Peyer's patch (tissue), 4 donors: ENCODE measurements at regions not wholly inside any gene's neighbourhood (a gene's known extent, or its start where the extent isn't known, plus 50 kb on each side); places are given as distances from the start of the nearest gene placed in this dataset.
A peak's percentile ranks its signal among the peaks of the same experiment; 100 is the strongest.

ENCODE experiments used
- DNase-seq, 3 donors: peaks; one replicate each; pipeline ENCODE4 v3.0.0-alpha.2; 2017 to 2019
- H3K27ac ChIP-seq, 4 donors: fragments of 200-600 bp; sonication (generic); one replicate each; pipeline ENCODE4 v1.5.1; 2016 to 2019
- H3K27me3 ChIP-seq, 2 donors: fragments of 200-600 bp; sonication (generic); one replicate each; pipeline ENCODE4 v1.5.1; 2019
- H3K36me3 ChIP-seq, 3 donors: fragments of 200-600 bp; sonication (generic); one replicate each; pipeline ENCODE4 v1.5.1; 2016 to 2019
- H3K4me1 ChIP-seq, 4 donors: fragments of 200-600 bp; sonication (generic); one replicate each; pipeline ENCODE4 v1.5.1; 2016 to 2019
- H3K4me3 ChIP-seq, 4 donors: fragments of 200-600 bp; sonication (generic); 1 replicate in 3 of 4; 2 replicates in 1 of 4; pipeline ENCODE4 v1.5.1; 2016 to 2019; ENCODE audit warnings: mild to moderate bottlenecking in 1 of 4
- H3K9me3 ChIP-seq, 4 donors: fragments of 200-600 bp; sonication (generic); one replicate each; pipeline ENCODE4 v1.5.1; 2016 to 2019; ENCODE audit warnings: mild to moderate bottlenecking in 1 of 4
- POLR2A ChIP-seq, 2 donors: fragments of 450-650 bp; IDR thresholded peaks; one replicate each; pipeline ENCODE4 v1.5.1; 2017; ENCODE audit warnings: antibody characterized with exemption in 2 of 2, mild to moderate bottlenecking in 2 of 2, moderate library complexity in 2 of 2
- TF ChIP-seq, protein P1 (sequence below), 6 experiments: fragments of 450-650 bp in 4 of 6; fragments of 200-600 bp in 2 of 6; sonication (generic) in 1 of 6; IDR thresholded peaks; one replicate each; pipeline ENCODE4 v1.5.1; 2017 to 2019; ENCODE audit warnings: antibody characterized with exemption in 6 of 6, mild to moderate bottlenecking in 3 of 6, moderate library complexity in 1 of 6

DNA sequence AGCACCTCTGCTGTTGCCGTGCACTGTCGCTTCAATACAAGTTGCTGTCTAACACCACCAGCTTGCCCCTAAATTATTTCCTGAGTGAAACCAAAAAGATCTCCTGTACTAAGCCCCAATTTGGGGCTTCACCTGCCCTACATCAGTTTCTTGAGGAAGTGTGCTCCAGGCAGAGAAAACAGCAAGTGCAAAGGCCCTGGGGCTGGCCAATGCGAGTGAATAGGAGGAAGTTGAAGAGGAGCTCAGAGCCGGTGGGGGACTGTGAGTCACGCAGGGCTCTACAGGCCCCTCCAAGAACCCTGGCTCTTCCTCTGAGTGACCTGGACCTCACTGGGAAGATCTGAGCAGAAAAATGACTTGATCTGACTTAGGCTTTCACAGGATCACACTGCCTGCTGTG, 117.2 kb downstream of the IPO8 start:
- Histone ChIP-seq H3K27ac (no peak overlapping the region), H3K9me3 (no peaks in the 10 kb centered on the region), H3K4me3 (no peak overlapping the region), H3K4me1 (no peaks in the 10 kb centered on the region), H3K36me3 (no peaks in the 10 kb centered on the region), H3K27me3 (no peaks in the 10 kb centered on the region)
- no peak for TF ChIP-seq POLR2A (IDR thresholded peaks at IDR 0.05)
- TF ChIP-seq, protein P1, sequence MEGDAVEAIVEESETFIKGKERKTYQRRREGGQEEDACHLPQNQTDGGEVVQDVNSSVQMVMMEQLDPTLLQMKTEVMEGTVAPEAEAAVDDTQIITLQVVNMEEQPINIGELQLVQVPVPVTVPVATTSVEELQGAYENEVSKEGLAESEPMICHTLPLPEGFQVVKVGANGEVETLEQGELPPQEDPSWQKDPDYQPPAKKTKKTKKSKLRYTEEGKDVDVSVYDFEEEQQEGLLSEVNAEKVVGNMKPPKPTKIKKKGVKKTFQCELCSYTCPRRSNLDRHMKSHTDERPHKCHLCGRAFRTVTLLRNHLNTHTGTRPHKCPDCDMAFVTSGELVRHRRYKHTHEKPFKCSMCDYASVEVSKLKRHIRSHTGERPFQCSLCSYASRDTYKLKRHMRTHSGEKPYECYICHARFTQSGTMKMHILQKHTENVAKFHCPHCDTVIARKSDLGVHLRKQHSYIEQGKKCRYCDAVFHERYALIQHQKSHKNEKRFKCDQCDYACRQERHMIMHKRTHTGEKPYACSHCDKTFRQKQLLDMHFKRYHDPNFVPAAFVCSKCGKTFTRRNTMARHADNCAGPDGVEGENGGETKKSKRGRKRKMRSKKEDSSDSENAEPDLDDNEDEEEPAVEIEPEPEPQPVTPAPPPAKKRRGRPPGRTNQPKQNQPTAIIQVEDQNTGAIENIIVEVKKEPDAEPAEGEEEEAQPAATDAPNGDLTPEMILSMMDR (IDR thresholded peaks at IDR 0.05), result no peak
- no peak for DNase-seq

DNA sequence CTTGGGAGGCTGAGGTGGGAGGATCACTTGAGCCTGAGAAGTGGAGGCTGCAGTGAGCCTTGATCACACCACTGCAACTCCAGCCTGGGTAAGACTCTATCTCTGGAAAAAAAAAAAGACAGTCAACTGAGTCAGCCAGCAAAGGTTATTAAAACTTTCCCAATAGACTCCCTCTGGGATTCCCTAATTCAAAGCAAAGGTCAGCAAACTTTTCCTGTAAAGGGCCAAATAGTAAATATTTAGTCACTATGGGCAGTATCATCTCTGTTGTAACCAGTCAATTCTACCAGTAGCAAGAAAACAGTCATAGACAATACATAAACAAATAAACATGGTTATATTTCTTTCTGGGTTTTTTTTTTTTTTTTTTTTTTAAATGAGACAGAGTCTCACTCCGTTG, 122.5 kb downstream of the IPO8 start:
- no peak for DNase-seq

DNA sequence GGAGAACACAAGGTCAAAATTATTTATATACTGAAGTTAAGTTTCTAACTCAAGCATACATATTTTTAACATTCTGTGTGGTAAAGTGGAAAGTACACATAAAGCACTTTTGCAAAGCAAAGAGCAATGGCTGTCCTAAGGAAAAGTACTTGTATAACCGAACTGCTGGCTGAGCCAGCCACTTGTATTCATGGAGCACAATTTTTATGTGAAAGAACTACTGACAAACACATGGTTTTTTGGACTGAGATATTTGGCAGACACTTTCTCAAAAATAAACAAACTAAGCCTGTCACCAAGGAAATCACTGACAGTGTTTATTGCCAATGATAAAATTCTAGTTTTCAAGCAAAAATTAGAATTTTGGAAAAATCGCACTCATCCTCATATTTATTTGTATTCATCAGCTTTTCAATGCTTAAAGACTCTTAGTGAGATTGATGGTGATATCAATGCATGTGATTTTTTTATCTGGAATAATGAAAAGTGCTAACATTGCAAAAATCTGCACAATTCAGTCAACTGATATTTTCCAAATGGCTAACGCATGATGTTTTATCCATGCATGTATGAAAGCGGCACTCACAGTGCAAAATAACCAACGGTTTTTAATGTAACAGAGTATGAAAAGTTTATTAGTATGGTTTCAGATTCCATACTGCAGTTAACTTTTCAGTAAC, 125.3 kb downstream of the IPO8 start:
- Histone ChIP-seq H3K4me1 (no peaks in the 10 kb centered on the region), H3K36me3 (no peaks in the 10 kb centered on the region), H3K27ac (no peak overlapping the region), H3K4me3 (no peak overlapping the region), H3K27me3 (no peaks in the 10 kb centered on the region), H3K9me3 (no peaks in the 10 kb centered on the region)
- peak in 1 of 3 donors; percentile 16 for DNase-seq
- TF ChIP-seq, protein P1 (IDR thresholded peaks at IDR 0.05), result no peak
- no peak for TF ChIP-seq POLR2A (IDR thresholded peaks at IDR 0.05)

More for the DNA sequence above, 122.5 kb downstream of the IPO8 start:
- Histone ChIP-seq H3K27ac (no peak overlapping the region), H3K4me1 (no peaks in the 10 kb centered on the region), H3K36me3 (no peaks in the 10 kb centered on the region), H3K9me3 (no peaks in the 10 kb centered on the region), H3K4me3 (no peak overlapping the region), H3K27me3 (no peaks in the 10 kb centered on the region)
- TF ChIP-seq POLR2A (IDR thresholded peaks at IDR 0.05), result no peak

DNA sequence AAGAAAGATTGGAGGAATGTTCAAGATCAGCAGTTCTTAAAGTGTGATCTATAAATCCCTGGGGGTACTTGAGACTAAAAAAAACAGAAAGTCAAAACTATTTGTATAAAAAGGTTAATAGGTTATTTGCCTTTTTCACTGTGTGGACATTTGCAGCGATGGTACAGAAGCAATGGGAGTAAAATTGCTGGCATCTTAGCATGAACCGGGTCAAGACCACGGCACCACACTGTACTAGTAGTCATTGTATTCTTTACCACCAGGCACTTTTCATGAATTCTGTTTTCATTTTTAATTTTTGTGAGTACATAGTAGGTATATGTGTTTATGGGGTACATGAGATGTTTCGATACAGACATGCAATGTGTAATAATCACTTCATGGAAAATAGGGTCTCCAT, 126.2 kb downstream of the IPO8 start:
- TF ChIP-seq, protein P1 (IDR thresholded peaks at IDR 0.05), result no peak
- TF ChIP-seq POLR2A (IDR thresholded peaks at IDR 0.05), result no peak
- H3K27me3 ChIP-seq, result no peaks in the 10 kb centered on the region
- H3K36me3 ChIP-seq, result no peaks in the 10 kb centered on the region
- DNase-seq, result no peak
- no peak overlapping the region for H3K27ac ChIP-seq
- no peaks in the 10 kb centered on the region for H3K4me1 ChIP-seq
- no peaks in the 10 kb centered on the region for H3K9me3 ChIP-seq
- no peak overlapping the region for H3K4me3 ChIP-seq

DNA sequence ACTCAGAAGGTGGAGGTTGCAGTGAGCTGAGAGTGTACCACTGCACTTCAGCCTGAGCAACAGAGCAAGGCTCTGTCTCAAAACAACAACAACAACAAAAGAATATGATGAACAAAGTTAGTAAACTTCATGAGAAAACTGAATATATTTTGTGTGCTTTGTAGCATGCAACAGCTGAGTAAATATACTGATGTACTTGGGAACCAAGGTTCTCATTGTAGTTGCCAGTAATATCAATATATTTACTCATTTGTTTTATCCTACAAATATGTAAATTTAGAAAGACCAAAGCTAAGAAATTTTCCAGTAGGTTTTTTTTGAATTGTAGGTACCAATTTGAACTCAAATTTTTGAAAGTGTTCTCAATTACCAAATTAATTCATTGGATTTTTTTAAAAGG, 127.2 kb downstream of the IPO8 start:
- H3K36me3 ChIP-seq, result no peaks in the 10 kb centered on the region
- DNase-seq, result no peak
- H3K27ac ChIP-seq, result no peak overlapping the region
- no peak overlapping the region for H3K4me3 ChIP-seq
- TF ChIP-seq POLR2A (IDR thresholded peaks at IDR 0.05), result no peak
- TF ChIP-seq, protein P1 (IDR thresholded peaks at IDR 0.05), result no peak
- no peaks in the 10 kb centered on the region for H3K9me3 ChIP-seq
- no peaks in the 10 kb centered on the region for H3K27me3 ChIP-seq
- H3K4me1 ChIP-seq, result no peaks in the 10 kb centered on the region

DNA sequence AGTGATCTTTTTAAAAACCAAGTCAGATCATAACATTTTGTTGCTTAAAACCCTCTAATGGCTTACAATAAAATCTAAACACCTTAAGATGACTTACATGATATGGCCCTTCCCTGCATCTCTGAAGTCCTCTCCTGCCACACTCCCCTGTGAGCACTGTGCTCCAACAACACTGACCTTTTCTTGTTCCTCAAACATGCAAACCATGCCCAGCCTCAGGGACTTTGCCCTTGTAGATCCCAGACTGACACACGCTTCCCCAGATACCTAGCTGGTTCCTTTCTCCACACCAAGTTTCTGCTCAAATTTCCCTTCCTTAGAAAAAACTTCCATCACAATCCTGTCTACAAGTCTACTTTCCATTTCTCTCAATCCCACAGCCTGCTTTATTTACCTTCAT, 128.6 kb downstream of the IPO8 start:
- H3K4me3 ChIP-seq, result no peak overlapping the region
- H3K36me3 ChIP-seq, result no peaks in the 10 kb centered on the region
- H3K9me3 ChIP-seq, result no peaks in the 10 kb centered on the region
- H3K4me1 ChIP-seq, result no peaks in the 10 kb centered on the region
- H3K27ac ChIP-seq, result no peak overlapping the region
- TF ChIP-seq, protein P1 (IDR thresholded peaks at IDR 0.05), result no peak
- no peak for TF ChIP-seq POLR2A (IDR thresholded peaks at IDR 0.05)
- H3K27me3 ChIP-seq, result no peaks in the 10 kb centered on the region
- no peak for DNase-seq
